GM18511 (cell line): ENCODE measurements at regions not wholly inside any gene's neighbourhood (a gene's known extent, or its start where the extent isn't known, plus 50 kb on each side); places are given as distances from the start of the nearest gene placed in this dataset.
"Not testable (repeated sequence)": the region's sequence is repeated elsewhere in the genome, so short reads cannot be mapped to it uniquely, and the experiment has no call there.

Experiments used
- ATAC-seq: cut with Tn5 transposase; IDR thresholded peaks from one replicate; pipeline ENCODE4 v1.9.1; 2021; ENCODE audit warnings: mild to moderate bottlenecking, moderate library complexity; ENCODE audit not compliant: unreplicated experiment

DNA sequence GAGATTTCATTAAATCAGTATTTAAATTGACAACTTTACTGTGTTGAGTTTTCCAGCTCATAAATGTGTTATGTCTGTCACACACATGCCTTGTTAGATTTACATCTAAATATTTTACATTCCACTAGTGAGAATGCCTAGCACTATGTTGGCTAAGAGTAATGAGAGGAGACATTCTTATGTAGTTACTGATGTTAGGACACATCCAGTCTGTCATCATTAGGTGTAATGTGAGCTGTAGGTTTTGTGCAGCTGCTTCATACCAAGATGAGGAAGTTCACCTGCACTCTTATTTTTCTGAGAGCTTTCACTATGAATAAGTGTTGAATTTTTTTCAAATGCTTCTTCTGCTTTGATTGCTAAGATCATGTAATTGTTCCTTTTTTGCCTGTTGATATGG is 218.0 kb upstream of the IGFBP3 start:
- peak; percentile 94 for ATAC-seq

DNA sequence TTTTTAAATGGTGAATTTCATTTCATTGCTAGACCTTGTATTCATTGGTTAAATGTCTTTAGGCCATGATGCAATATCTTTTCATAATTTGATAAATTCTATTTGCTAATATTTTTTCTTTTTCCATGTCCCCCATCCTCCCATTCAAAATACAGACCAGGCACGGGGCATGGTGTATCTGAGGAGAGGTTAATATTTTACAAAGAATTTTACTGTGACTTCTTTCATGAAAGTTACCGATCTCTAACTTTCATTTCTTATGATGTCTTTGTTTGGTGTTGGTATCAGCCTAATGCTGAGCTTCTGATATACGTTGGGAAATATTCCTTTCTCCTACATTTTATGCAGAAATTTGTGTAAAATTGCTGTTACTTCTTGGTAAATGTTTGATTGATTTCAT is 216.7 kb upstream of the IGFBP3 start:
- no peak for ATAC-seq

DNA sequence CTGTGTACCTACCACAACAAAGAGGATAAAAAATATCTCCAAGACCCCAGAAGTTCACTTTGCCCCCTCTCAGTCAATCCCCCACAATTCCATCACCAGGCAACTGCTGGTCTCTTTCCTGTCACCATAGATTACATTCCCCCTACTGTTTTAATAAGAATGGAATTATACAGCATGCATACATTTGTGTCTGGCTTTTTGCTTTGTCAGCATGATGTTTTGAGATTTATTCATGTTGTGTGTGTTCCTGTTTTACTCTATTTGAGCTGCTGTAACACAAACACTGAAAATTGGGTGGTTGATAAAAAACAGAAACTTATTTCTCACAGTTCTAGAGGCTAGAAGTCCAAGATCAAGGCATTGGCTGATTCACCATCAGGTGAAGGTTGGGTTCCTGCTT is 214.5 kb upstream of the IGFBP3 start:
- no peak for ATAC-seq

DNA sequence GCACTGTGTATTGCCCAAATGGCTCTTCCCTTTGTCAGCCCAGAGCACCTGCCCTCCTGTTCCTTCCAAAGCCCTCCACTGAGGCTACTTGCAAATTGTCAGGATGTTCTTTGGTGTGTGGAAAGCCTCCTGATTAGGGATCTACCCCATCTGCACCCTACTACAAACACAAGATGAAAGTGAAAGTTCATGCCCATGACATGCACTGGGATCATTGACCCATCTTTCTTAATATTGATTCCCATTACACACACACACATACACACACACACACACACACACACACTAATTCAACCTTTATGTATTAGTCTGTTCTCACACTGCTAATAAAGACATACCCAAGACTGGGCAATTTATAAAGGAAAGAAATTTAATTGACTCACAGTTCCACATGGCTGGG is 213.7 kb upstream of the IGFBP3 start:
- ATAC-seq: no peak

DNA sequence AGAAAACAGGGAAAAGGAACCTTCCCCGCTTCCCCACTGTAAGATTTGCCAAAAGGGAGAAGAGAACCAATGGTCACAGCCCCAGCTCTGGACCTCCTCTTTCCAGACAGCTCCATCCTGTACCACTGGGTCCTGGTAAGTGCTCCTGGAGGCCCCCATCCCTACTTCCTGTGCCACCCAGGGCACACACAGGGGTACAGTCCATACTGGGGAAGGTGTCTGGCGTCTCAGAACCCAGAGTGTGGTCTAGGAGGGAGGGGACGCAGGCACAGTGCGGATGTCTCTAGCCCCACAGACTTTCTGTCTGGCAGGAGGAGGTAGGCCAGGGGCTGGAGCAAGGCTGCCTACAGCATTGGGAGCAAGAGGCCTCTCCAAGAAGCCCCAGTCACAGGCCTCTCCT is 213.3 kb upstream of the IGFBP3 start:
- ATAC-seq: no peak

DNA sequence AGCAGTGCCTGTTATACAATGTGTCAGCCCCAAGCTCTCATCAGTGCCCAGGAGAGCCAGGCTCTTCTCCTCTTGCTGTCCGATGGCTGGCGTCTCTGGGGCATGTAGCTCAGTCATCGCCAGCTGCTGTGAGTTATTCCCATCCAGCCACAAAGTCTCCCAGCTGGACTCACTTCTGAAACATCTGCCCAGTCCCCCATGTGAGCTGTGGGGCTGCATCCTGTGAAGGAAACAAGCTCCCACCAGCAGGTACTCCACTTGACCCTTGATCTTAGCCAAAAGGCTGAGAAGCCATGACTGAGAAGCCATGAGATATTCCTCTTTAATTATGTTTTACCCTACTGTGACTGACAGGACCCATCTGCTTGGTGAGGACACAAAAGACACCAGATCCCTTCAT is 212.7 kb upstream of the IGFBP3 start:
- no peak for ATAC-seq

DNA sequence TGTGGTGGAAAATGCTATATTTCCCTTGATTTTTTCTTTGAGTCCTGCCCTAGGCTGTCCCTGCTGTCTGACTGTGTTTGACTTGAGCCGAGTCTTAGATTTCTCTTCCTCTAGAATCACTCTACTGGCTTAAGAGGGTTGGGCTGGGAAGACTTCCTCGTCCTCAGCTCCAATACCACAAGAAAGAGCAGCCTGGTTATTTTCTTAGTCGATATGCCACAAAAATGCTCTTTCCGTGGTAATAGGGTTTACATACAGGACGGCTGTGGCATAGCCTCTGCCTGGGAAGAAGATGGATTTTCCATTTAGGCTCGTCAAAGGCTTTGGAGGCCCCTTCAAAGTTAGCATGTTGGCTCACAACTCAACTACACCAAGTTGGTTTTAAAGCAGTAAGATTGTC is 212.0 kb upstream of the IGFBP3 start:
- no peak for ATAC-seq

DNA sequence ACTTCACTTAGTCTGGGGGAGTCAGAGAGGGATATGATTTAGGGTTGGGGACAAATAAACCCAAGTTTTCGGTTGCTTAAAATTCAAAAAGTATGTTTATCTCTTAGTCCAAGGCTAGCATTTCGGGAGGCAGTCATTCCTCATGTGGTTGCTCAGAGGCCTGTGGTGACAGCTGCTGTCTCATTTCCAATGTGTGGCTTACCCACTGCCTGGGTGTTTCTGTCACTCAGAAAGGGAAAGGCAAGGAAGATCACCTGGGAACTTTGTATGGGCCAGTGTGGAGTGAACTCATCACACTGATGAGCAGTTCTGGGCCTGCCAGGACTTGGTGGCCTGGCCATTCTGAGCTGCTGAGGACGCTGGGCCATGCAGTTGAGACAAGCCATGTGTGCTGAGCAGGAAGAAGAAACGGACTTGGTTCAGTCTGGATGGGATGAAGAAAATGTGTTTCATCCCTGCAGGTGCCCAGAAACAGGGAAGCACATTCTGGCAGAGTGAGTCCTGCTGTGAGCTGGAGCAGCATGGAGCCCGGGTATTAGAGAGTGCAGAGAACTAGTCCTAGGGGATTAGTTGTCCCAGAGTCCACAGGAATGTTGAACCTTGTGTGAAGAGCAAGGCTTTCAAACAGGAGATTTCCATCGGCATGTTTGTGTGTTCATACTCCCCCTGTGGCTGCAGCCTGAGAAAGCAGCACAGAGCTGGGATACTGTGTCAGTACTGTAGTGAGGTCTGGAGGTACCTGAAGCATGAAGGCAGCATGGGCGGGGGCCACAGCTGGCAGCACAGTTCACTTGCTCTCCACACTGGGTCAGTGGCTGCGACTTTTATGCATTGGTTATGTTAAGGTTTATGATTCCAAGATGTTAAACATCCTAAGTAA is 211.1 kb upstream of the IGFBP3 start:
- no peak for ATAC-seq

DNA sequence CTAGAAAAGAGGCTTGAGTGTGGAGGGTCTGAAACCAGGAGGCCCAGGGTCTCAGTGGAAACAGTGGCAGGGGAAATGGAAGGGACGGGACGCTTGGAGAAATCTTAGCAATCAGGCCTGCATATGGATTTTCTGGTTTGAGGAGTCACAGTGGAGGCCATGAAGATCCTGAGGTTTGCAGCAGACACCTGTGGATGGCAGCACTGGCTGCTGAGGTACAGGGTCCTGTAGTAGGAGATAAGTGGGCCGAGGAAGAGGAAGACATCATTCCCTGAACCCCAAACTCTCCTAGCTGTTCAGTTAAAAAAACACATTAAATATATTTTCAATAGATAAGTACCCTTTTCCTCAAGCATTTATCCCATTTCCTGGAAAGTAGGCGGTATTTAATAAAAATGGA is 208.8 kb upstream of the IGFBP3 start:
- ATAC-seq: no peak

DNA sequence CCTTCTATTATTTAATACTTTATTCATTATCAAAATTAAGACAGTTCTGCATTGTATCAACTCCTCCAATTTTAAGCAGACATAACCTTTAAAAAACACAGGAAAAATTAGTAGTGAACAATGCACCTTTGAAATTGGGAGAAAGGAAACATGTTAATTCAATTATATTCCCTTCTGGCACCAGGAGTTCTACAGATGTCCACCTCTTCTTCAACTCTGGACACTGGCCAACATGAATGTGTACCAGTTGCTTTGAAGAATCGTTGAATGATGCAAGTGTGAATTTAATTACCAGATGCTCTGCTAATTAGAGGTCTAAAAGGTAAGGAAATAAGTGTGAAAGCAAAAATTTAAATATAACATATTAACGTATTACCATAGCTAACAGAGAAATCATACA is 206.7 kb upstream of the IGFBP3 start:
- ATAC-seq: no peak

DNA sequence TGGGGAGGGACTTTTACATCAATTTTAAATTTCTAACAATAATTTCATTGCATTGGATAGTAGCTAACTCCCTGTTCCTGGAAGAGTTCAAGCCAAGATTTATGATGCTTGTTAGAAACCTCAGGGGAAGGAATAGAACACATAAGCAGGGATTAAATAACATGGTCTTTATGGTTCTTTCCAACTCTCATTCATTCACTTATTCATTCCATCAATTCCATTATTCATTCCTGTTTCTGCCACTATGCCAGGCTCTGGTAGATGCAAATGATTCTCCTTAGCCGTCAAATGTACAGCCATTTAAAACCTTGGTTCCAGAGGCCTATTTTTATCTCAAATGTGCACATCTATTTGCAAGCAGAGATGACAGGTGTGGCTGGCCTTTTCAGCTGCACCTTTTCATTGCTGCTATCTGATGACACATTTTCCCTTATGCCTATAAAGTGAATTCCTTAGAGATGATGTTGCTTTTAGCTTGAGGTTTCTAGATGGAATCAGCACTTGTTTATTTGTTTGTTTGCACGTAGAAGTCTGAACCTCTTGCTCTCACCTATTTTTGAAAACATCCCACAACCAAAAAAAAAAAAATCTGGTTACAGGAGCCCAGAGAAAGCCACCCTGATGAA is 205.7 kb upstream of the IGFBP3 start:
- ATAC-seq: no peak

DNA sequence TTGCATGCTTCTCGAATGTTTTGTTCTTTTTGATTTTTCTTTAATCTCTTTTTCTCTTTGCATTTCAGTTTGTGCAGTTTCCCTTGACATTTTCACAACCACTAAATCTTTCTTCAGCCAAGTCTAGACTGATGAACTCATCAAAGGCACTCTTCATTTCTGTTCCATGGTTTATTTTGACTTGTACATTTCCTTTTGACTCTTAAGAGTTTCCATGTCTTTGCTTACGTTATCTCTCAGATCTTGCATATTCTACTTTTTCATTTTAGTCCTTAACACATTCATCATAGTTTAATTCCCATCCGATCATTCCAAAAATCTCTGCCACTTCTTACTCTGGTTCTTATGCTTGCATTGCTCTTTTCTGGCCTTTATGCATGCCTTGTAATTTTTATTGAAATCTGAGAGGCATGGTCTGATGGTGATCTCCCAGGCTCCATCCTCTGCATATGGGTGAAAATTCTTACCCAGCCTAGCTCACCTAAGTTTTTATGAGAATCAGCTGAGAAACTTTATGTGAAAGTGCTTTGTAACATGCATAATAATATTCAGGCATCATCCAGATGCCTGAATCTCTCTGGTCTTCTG is 202.8 kb upstream of the IGFBP3 start:
- no peak for ATAC-seq

DNA sequence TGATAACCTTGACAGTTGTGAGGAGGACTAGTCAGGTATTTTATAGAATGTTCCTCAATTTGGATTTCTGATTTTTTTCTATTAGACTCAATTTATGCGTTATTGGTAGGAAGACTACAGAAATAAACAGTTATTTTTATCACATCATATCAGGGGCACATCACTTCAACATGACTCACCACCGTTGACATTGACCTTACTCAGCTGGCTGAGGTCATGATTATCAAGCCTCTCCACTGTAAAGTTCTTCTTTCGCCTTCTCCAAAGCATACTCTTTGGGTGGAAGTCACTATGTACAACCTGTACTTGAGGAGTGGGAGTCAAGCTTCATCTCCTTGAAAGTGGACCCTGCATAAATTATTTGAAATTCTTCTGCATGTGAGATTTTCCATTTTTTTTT is 194.3 kb upstream of the IGFBP3 start:
- ATAC-seq: no peak

DNA sequence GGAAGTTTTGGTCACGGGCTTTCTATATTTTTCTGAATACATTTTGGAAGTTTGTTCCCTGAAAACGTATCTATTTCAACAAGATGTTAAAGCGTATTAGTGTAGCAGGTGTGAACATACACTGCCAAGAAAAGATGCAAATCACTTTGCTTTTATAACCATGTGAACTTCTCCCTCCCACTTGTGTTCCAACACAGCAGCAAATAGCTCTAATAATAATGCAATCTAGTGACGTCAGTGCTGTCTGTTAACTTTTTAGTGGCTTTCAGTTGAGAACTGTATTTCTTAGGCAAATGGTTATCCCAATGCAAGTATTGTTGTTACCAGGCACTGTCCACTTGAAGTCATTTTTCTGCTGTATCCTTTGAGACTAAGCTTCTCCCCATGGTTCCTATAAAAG is 188.4 kb upstream of the IGFBP3 start:
- no peak for ATAC-seq

DNA sequence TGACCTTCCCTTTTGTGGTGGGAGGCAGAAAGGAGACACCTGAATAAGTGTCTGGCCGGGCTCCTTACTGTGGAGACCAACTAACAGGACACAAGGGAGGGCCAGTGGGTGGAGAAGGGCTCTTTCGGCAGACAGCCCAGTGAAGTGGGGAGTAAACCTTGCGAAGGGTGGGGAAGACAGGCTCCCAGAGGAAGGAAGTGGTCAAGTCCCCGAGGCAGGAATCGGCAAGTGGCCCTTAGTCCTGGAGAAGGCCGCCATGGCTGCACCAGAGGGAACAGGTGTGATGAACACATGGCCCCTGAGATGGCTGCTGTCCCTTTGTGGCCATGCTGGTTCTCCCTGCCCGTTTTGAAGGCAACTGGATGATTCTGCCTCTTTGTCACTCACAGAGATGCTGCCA is 187.2 kb upstream of the IGFBP3 start:
- no peak for ATAC-seq

DNA sequence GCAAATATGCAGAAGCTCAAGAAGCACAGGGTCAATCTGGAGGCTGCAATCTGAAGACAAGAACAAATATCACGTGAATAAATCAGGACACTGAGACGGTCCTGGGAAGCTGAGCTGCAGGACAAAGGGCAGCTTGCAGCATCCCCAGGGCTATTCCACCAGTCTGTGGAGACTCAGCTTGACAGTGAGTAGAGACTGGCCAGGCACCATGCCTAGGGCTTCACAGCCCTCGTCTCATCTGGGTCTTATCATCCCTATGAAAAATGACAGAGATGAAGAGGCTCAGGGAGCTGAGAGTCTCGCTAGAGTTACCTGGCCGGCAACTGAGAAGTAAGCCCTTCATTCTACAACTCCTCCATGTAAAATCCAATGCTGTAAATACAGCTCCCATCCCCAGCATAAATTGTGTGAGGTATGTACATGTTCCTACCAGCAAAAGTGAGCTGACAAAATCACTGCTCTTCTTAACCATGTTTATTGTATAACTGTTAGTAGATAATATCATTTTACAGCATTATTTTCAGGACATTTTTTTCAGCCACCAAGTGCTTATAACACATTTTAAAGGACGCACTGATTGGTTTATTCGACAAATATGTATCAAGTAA is 186.6 kb upstream of the IGFBP3 start:
- ATAC-seq: no peak

DNA sequence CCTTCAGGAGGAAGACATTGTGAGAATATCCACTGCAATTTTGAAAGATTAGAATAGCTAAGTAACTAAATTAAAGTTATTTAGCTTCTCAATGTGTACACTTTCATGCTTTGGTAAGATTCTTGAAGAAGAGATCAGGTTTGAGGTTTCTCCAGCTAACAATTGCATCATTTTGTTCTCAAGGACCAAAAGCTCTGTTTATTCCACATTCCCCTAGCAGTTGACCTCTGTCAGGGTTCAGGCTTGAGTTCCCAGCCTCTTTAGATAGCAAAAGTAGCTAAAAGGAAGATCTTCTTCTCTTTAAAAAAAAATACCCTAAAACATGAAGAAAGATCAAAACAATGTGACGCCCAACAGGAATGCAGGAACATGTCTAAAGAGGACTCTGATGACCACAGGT is 179.4 kb upstream of the IGFBP3 start:
- ATAC-seq: no peak

DNA sequence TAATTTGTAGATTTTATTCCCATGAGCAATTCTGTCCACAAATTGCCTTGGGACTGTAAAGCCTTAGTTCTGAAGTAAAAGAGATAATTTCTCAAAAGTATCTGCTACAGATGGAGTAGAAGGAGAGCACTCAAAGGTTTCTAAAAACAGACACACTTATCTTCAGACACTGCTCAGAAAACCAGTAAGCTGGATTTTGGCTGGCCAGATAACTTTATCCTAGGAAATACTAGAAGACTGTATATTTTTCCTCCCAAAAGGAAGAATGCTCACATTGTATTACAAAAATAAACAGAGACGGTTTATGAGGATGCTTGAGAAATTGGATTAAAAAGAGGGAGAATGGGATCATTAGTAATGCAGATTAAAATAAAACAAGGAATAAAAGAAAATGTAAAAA is 178.0 kb upstream of the IGFBP3 start:
- ATAC-seq: no peak

DNA sequence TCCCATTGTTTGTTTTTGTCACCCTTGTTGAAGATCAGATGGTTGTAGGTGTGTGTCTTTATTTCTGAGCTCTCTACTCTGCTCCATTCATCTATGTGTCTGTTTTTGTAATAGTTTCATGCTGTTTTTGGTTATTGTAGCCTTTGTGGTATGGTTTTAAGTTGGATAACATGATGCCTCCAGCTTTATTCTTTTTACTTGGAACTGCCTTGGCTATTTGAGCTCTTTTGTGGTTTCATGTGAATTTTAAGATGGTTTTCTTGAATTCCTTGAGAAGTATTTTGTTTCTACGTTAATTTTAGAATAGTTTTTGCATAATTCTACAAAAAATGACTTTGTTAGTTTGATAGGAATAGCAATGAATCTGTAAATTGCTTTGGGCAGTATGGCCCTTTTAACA is 170.0 kb upstream of the IGFBP3 start:
- ATAC-seq: no peak

DNA sequence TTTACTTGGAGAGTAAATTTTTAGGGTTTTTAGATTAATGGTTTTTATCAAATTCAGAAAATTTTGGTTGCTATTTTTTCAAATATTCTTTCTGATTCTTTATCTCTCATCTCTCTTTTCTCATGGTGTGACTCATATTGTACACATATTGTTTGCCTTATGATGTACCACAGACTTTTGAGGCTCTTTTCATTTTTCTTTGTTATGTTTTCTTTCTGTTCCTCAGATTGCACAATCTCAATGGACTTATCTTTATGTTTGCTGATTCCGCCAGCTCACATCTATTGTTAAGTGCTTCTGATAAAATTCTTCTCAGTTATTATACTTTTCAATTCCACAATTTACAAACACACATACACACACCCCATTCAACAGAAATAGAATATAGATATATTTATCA is 168.2 kb upstream of the IGFBP3 start:
- ATAC-seq: no peak

DNA sequence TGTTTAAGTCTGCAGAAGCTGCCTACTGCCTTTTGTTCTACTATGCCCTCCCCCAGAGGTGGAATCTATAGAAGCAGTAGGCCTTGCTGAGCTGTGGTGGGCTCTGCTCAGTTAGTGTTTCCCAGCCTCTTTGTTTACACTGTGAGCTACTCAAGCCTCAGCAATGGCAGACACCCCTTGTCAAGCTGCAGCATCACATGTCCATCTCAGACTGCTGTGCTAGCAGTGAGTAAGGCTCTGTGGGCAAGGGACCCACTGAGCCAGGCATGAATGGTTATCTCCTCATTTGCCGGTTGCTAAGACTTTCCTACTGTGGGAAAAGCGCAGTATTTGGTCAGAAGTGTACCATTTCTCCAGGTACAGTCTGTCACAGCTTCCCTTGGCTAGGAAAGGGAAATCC is 167.4 kb upstream of the IGFBP3 start:
- ATAC-seq: not testable (repeated sequence)

DNA sequence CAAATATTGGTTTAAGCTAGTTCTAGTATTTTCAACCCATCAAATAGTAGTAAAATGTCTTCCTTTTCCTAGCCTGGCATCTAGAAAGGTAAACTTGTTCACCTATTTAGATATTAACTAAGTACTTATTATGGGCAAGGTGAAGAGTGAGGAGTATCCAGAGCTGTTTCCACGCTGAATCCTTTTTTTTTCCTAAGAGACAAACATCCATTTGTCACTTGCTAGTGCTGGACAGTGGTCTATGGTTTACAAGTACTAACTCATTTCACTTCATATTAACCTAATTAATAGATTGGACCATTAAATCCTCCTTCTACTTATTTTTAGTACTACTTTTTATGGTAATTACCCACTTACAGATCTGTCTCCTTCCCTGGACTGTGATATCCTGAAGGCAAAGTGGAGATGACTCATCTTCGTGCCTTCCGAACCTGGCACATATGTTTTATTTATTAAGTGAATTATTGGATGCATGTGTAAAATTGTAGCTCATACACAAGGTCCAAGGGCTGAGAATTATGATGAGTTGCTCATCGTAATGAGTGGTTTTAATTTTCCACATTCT is 159.6 kb upstream of the IGFBP3 start:
- no peak for ATAC-seq
